H1 (cell line): ENCODE measurements at regions not wholly inside any gene's neighbourhood (a gene's known extent, or its start where the extent isn't known, plus 50 kb on each side); places are given as distances from the start of the nearest gene placed in this dataset.
A peak's percentile ranks its signal among the peaks of the same experiment; 100 is the strongest.

Experiments
- CTCF ChIA-PET: fragments of 300-600 bp; sonication (Branson Sonifier 250); formaldehyde crosslinking; loops from one replicate; lab custom pipeline; 2021; ENCODE audit not compliant: partially characterized antibody; lab: Charles Lee
- POLR2A ChIA-PET: fragments of 300-600 bp; sonication (Branson Sonifier 250); formaldehyde crosslinking; loops from one replicate; lab custom pipeline; 2021; ENCODE audit warnings: inconsistent platforms; ENCODE audit not compliant: partially characterized antibody; lab: Charles Lee
- DNase-seq, 2 experiments: peaks; one replicate each; pipeline versions ENCODE4 v3.0.0 to v3.0.0-alpha.2; 2010 to 2022; ENCODE audit warnings: low spot score in 2 of 2, low read depth in 1 of 2, mixed read lengths in 1 of 2
- FAIRE-seq: peaks from 2 replicates; lab custom pipeline; 2011; peaks lifted over from hg19 to GRCh38; lab: Jason Lieb, UNC
- H2AFZ ChIP-seq: 2 replicates; pipeline ENCODE4 v1.8.1; 2012; ENCODE audit warnings: low read length, inconsistent platforms
- H2AK5ac ChIP-seq: 2 replicates; pipeline ENCODE4 v1.6.1; 2013; ENCODE audit warnings: low read depth, low read length
- H2BK120ac ChIP-seq: replicated peaks from 2 replicates; pipeline ENCODE3; 2013; ENCODE audit warnings: low read depth, low read length, inconsistent platforms
- H2BK12ac ChIP-seq: 2 replicates; pipeline ENCODE4 v1.6.1; 2013; ENCODE audit warnings: low read depth, low read length
- H2BK15ac ChIP-seq: 2 replicates; pipeline ENCODE4 v1.6.1; 2013; ENCODE audit warnings: low read length
- H2BK20ac ChIP-seq: 2 replicates; pipeline ENCODE4 v1.6.1; 2013; ENCODE audit warnings: low read length
- H2BK5ac ChIP-seq: 2 replicates; pipeline ENCODE4 v1.6.1; 2013; ENCODE audit warnings: low read depth, low read length
- H3K14ac ChIP-seq: 2 replicates; pipeline ENCODE4 v1.6.1; 2013; ENCODE audit warnings: inconsistent platforms; ENCODE audit not compliant: insufficient read length
- H3K18ac ChIP-seq: 2 replicates; pipeline ENCODE4 v1.6.1; 2013; ENCODE audit warnings: low read length; ENCODE audit errors: extremely low read depth
- H3K23ac ChIP-seq: 2 replicates; pipeline ENCODE4 v1.6.1; 2013; ENCODE audit warnings: inconsistent platforms; ENCODE audit not compliant: insufficient read length
- H3K23me2 ChIP-seq: 2 replicates; pipeline ENCODE4 v1.6.1; 2013; ENCODE audit warnings: low read depth, low read length
- H3K27ac ChIP-seq: 2 replicates; pipeline ENCODE4 v1.6.1; 2011; ENCODE audit warnings: low read depth, low read length, inconsistent platforms
- H3K27me3 ChIP-seq, 4 experiments: replicated peaks in 1 of 4; 1 replicate in 1 of 4; 2 replicates in 3 of 4; pipeline versions ENCODE4 v1.6.1 to v1.8.1; 2011 to 2013; ENCODE audit warnings: low read length in 3 of 4, mild to moderate bottlenecking in 3 of 4, inconsistent platforms in 2 of 4, mixed read lengths in 2 of 4, moderate library complexity in 1 of 4; ENCODE audit not compliant: control insufficient read depth in 3 of 4, insufficient read depth in 3 of 4; ENCODE audit errors: extremely low read depth in 1 of 4
- H3K36me3 ChIP-seq, 4 experiments: 2 replicates each; pipeline versions ENCODE4 v1.6.1 to v1.8.1; 2011 to 2013; ENCODE audit warnings: mild to moderate bottlenecking in 4 of 4, low read length in 3 of 4, moderate library complexity in 2 of 4, control low read depth in 1 of 4, inconsistent platforms in 1 of 4; ENCODE audit not compliant: insufficient read depth in 4 of 4, control insufficient read depth in 2 of 4
- H3K4ac ChIP-seq: replicated peaks from 2 replicates; pipeline ENCODE3; 2013; ENCODE audit warnings: low read length, low read depth, mixed read lengths, inconsistent platforms; ENCODE audit not compliant: insufficient read length
- H3K4me1 ChIP-seq, 4 experiments: replicated peaks in 1 of 4; 1 replicate in 1 of 4; 2 replicates in 3 of 4; pipeline versions ENCODE4 v1.6.1 to v1.8.1; 2011 to 2013; ENCODE audit warnings: low read length in 3 of 4, inconsistent platforms in 2 of 4, mixed read lengths in 1 of 4; ENCODE audit not compliant: insufficient read depth in 4 of 4, control insufficient read depth in 3 of 4
- H3K4me2 ChIP-seq, 2 experiments: 2 replicates each; pipeline versions ENCODE4 v1.6.1 to v1.8.1; 2011 to 2013; ENCODE audit warnings: low read depth in 2 of 2, low read length in 2 of 2, control low read depth in 1 of 2, inconsistent platforms in 1 of 2, mild to moderate bottlenecking in 1 of 2; ENCODE audit not compliant: insufficient read depth in 1 of 2
- H3K4me3 ChIP-seq, 4 experiments: fragments of 200-600, 300-600 bp in 1 of 4; sonication (generic), shearing (Covaris generic), sonication (Bioruptor Twin) in 1 of 4; 2 replicates each; pipeline versions ENCODE4 v1.5.1 to v1.8.1; 2011 to 2016; ENCODE audit warnings: low read length in 4 of 4, low read depth in 3 of 4, control low read depth in 2 of 4, inconsistent platforms in 2 of 4, mild to moderate bottlenecking in 2 of 4, mixed read lengths in 1 of 4, moderate library complexity in 1 of 4; ENCODE audit not compliant: insufficient read depth in 2 of 4; ENCODE audit errors: extremely low read depth in 1 of 4
- H3K56ac ChIP-seq: replicated peaks from 2 replicates; pipeline ENCODE3; 2013; ENCODE audit warnings: low read depth, mild to moderate bottlenecking, mixed read lengths, low read length, inconsistent platforms; ENCODE audit not compliant: insufficient read length
- H3K79me1 ChIP-seq: 2 replicates; pipeline ENCODE4 v1.6.1; 2013; ENCODE audit warnings: low read depth, low read length, control low read depth
- H3K79me2 ChIP-seq, 2 experiments: 2 replicates each; pipeline versions ENCODE4 v1.6.1 to v1.8.1; 2012 to 2013; ENCODE audit warnings: low read length in 2 of 2, mild to moderate bottlenecking in 2 of 2, inconsistent platforms in 1 of 2; ENCODE audit not compliant: insufficient read depth in 2 of 2, control insufficient read depth in 1 of 2
- H3K9ac ChIP-seq, 4 experiments: replicated peaks in 1 of 4; 1 replicate in 1 of 4; 2 replicates in 3 of 4; pipeline versions ENCODE4 v1.6.1 to v1.8.1; 2011 to 2013; ENCODE audit warnings: low read depth in 3 of 4, low read length in 3 of 4, control low read depth in 2 of 4, mild to moderate bottlenecking in 2 of 4, moderate library complexity in 2 of 4, inconsistent platforms in 1 of 4; ENCODE audit errors: extremely low read depth in 1 of 4
- H3K9me3 ChIP-seq, 2 experiments: 2 replicates each; pipeline versions ENCODE4 v1.6.1 to v1.8.1; 2012 to 2013; ENCODE audit warnings: mild to moderate bottlenecking in 2 of 2, moderate library complexity in 2 of 2, control low read depth in 1 of 2, inconsistent platforms in 1 of 2, low read depth in 1 of 2, low read length in 1 of 2, mixed read lengths in 1 of 2; ENCODE audit not compliant: insufficient read depth in 2 of 2
- H4K20me1 ChIP-seq, 2 experiments: replicated peaks in 1 of 2; 2 replicates each; pipeline versions ENCODE3 to v1.8.1; 2011 to 2013; ENCODE audit warnings: inconsistent platforms in 2 of 2, low read length in 2 of 2, mild to moderate bottlenecking in 1 of 2; ENCODE audit not compliant: insufficient read depth in 2 of 2, control insufficient read depth in 1 of 2
- H4K5ac ChIP-seq: 2 replicates; pipeline ENCODE4 v1.6.1; 2013; ENCODE audit warnings: low read length, low read depth, mixed read lengths, inconsistent platforms; ENCODE audit not compliant: insufficient read length
- H4K8ac ChIP-seq: 2 replicates; pipeline ENCODE4 v1.8.0; 2013; ENCODE audit warnings: mild to moderate bottlenecking, moderate library complexity, low read length, inconsistent platforms; ENCODE audit not compliant: insufficient read depth; ENCODE audit errors: extremely low read depth
- H4K91ac ChIP-seq: replicated peaks from 2 replicates; pipeline ENCODE3; 2013; ENCODE audit warnings: low read length, mixed read lengths, inconsistent platforms; ENCODE audit not compliant: insufficient read length
- ASH2L ChIP-seq: fragments of 200-600, 300-600 bp; sonication (generic); IDR thresholded peaks from one replicate; pipeline ENCODE4 v1.7.1; 2017; ENCODE audit warnings: low read length
- BACH1 ChIP-seq: IDR thresholded peaks from 2 replicates; pipeline ENCODE4 v1.6.1; 2012; ENCODE audit warnings: low read length, improper control_type of control experiment
- NANOG ChIP-seq: IDR thresholded peaks from 2 replicates; pipeline ENCODE4 v1.6.1; 2011; ENCODE audit warnings: low read length, low read depth, mild to moderate bottlenecking, inconsistent platforms; ENCODE audit not compliant: insufficient read depth, poor library complexity, severe bottlenecking
- NRF1 ChIP-seq: IDR thresholded peaks from 2 replicates; pipeline ENCODE4 v1.6.1; 2011; ENCODE audit warnings: mild to moderate bottlenecking, low read depth, low read length, improper control_type of control experiment
- POLR2AphosphoS5 ChIP-seq: IDR thresholded peaks from 2 replicates; pipeline ENCODE4 v1.6.1; 2011; ENCODE audit warnings: low read depth, low read length
- SP4 ChIP-seq: IDR thresholded peaks from 2 replicates; pipeline ENCODE4 v1.6.1; 2012; ENCODE audit warnings: low read length, inconsistent platforms
- TAF1 ChIP-seq: IDR thresholded peaks from 2 replicates; pipeline ENCODE4 v1.6.1; 2011; ENCODE audit warnings: mild to moderate bottlenecking, low read depth, low read length
- ZNF274 ChIP-seq: IDR thresholded peaks from 2 replicates; pipeline ENCODE4 v1.7.0; 2012; ENCODE audit warnings: low read length, borderline replicate concordance; ENCODE audit errors: extremely low read depth
- WGBS, 2 experiments: shearing (Covaris generic) in 1 of 2; methylation state at CpG; one replicate each; pipeline versions ENCODE4 v1.1.6 to v1.1.7; 2013 to 2015; ENCODE audit warnings: low lambda C conversion rate in 2 of 2, mixed read lengths in 2 of 2, inconsistent platforms in 1 of 2, low coverage in 1 of 2, missing lambda C conversion rate in 1 of 2; ENCODE audit not compliant: insufficient replicate concordance in 2 of 2, insufficient coverage in 1 of 2, insufficient read length in 1 of 2; ENCODE audit errors: extremely low coverage in 1 of 2, missing lambda C conversion rate in 1 of 2; 5-methylcytosine and 5-hydroxymethylcytosine counted together

GRCh38 chr5:54774281-54775170 lies 210.9 kb downstream of the ESM1 start:
- no peak overlapping the region for H3K4me2 ChIP-seq
- peak overlapping the region; percentile 40; the same call in 1 of the 2 replicates for H2AFZ ChIP-seq
- H3K18ac ChIP-seq = no peak overlapping the region
- no peaks in the 10 kb centered on the region for H3K23me2 ChIP-seq
- WGBS, 2 experiments = 93% methylated on average over 10 of the region's 10 CpGs; no CpG with 5 or more reads in 1 of the 2 experiments
- no peak for TF ChIP-seq BACH1
- no peak for TF ChIP-seq ZNF274
- no peak for TF ChIP-seq TAF1
- TF ChIP-seq POLR2AphosphoS5 = no peak
- TF ChIP-seq NANOG = no peak
- TF ChIP-seq ASH2L = no peak
- no peak for TF ChIP-seq SP4
- TF ChIP-seq NRF1 = no peak
- H2BK5ac ChIP-seq = no peak overlapping the region
- H3K36me3 ChIP-seq = no peaks in the 10 kb centered on the region
- no peak overlapping the region for H3K4me3 ChIP-seq
- no peak overlapping the region for H3K56ac ChIP-seq
- H2BK120ac ChIP-seq = no peak overlapping the region
- no peak overlapping the region for H2BK15ac ChIP-seq
- no peak overlapping the region for H3K14ac ChIP-seq
- no peak for DNase-seq
- no peak overlapping the region for H3K27ac ChIP-seq
- H4K20me1 ChIP-seq = no peaks in the 10 kb centered on the region
- POLR2A ChIA-PET = no interaction called here
- no peak overlapping the region for H4K91ac ChIP-seq
- H2BK20ac ChIP-seq = no peak overlapping the region
- H3K79me2 ChIP-seq = no peaks in the 10 kb centered on the region
- H3K9ac ChIP-seq = no peak overlapping the region
- H3K23ac ChIP-seq = no peak overlapping the region
- H4K8ac ChIP-seq = no peak overlapping the region
- no peak overlapping the region for H2BK12ac ChIP-seq
- no peaks in the 10 kb centered on the region for H3K79me1 ChIP-seq
- CTCF ChIA-PET = interaction anchor here (0.9 to 2.4 kb wide), 4 partner anchors 26 to 257 kb away, joined by 3 to 8 read pairs (median 4); partner anchors contain the start of gene SNX18
- no peak for FAIRE-seq
- H3K4ac ChIP-seq = no peak overlapping the region
- H2AK5ac ChIP-seq = no peak overlapping the region
- no peaks in the 10 kb centered on the region for H3K27me3 ChIP-seq
- no peak overlapping the region for H4K5ac ChIP-seq
- no peaks in the 10 kb centered on the region for H3K4me1 ChIP-seq
- H3K9me3 ChIP-seq = no peaks in the 10 kb centered on the region
